ENCODE measurements at regions not wholly inside any gene's neighbourhood (a gene's known extent, or its start where the extent isn't known, plus 50 kb on each side); places are given as distances from the start of the nearest gene placed in this dataset.

DNA sequence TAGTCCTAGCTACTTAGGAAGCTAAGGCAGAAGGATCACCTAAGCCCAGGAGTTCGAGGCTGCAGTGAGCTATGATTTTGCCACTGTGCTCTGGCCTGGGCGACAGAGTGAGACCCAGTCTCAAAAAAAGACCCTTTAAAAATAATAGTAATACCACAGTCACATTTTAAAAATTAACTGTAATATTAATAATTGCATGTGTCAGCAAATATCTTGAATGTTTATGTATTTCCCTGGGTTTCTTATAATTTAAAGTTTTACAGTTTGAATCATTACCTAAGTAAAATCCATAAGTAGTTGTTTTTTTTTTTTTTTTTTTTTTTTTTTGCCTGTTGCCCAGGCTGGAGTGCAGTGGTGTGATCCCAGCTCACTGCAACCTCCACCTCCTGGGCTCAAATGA, 69.2 kb downstream of the LYZL2 start:
- TF ChIP-seq, protein P1, sequence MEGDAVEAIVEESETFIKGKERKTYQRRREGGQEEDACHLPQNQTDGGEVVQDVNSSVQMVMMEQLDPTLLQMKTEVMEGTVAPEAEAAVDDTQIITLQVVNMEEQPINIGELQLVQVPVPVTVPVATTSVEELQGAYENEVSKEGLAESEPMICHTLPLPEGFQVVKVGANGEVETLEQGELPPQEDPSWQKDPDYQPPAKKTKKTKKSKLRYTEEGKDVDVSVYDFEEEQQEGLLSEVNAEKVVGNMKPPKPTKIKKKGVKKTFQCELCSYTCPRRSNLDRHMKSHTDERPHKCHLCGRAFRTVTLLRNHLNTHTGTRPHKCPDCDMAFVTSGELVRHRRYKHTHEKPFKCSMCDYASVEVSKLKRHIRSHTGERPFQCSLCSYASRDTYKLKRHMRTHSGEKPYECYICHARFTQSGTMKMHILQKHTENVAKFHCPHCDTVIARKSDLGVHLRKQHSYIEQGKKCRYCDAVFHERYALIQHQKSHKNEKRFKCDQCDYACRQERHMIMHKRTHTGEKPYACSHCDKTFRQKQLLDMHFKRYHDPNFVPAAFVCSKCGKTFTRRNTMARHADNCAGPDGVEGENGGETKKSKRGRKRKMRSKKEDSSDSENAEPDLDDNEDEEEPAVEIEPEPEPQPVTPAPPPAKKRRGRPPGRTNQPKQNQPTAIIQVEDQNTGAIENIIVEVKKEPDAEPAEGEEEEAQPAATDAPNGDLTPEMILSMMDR (IDR thresholded peaks at IDR 0.05), result no peak

DNA sequence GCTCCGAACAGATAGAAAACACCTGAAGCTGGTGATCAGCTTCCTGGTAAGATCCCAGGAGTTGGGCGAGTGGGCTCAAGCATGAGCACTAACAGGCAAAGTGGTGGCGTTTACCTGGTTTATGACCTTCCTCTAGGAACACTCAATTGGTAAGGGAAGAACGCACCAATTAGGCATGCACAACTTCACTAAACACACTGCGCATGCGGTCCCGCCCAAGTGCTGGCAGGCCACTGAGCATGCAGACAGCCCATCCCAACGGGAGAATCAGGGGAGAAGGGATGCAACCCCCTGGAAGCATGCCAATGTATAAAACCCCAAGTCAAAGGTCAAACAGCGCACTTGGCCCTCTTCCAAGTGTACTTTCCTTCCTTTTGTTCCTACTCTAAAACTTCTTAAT, 70.4 kb downstream of the LYZL2 start:
- TF ChIP-seq, protein P1 (IDR thresholded peaks at IDR 0.05), result no peak

DNA sequence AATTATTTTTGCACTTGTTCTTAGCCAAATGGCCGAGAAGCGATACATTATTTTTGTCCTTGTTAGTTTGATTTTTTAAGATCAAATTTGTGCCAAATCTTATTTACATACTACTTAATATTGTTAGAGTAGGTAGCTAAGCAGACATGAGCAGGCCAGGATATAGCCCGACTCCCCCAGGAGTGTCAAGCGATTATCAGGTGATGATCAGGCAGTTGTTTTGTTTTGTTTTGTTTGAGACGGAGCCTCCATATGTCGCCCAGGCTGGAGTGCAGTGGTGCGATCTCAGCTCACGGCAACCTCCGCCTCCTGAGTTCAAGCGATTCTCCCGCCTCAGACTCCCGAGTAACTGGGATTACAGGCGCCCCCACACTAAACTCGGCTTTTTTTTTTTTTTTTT, 71.1 kb downstream of the LYZL2 start:
- TF ChIP-seq, protein P1 (IDR thresholded peaks at IDR 0.05), result no peak

DNA sequence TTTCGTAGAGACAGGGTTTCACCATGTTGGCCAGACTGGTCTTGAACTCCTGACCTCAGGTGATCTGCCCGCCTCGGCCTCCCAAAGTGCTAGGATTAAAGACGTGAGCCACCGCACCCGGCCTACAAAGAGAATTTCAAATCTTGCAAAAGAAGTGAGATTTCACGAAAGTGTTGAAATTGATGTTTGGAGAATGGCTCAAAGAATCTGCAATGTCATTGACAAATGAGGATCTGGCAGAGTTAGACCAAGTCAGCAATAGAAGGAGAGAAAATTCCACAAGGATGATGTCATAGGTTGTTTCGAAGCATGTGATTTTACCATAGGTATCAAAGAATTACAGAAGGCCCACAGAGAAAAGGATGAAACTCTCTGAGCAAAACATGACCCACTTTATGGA, 71.7 kb downstream of the LYZL2 start:
- TF ChIP-seq, protein P1 (IDR thresholded peaks at IDR 0.05), result no peak

DNA sequence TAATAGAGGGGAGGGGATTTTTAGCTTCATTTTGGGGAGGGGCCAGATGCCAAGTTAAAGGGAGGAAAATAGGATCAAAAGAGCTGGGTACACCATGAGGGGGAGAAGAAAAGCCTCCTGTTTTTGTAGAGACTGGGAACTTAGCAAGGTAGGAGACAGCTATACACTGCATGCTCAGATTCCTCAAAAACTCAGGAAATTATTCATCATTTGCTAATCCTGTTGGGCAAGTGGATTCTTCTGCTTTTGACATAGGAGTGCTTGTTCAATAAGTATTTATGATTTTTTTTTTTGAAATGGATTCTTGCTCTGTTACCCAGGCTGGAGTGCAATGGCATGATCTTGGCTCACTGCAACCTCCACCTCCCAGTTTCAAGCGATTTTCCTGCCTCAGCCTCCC, 73.4 kb downstream of the LYZL2 start:
- TF ChIP-seq, protein P1 (IDR thresholded peaks at IDR 0.05), result no peak

DNA sequence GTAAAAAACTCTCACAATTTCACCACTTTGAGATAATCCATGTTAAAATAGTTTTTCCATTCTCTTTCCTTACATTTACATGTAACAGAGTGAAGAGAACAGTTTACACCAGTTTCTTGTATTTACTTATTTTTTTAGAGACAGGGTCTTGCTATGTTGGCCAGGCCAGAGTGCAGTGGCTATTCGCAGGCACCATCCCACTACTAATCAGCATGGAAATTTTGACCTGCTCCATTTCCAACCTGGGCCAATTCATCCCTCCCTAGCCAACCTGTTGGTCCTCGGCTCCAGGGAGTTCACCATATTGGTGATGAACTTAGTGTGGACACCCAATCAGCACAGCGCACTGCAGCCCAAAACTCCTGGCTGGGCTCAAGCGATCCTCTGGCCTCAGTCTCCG, 74.1 kb downstream of the LYZL2 start:
- TF ChIP-seq, protein P1 (IDR thresholded peaks at IDR 0.05), result no peak

DNA sequence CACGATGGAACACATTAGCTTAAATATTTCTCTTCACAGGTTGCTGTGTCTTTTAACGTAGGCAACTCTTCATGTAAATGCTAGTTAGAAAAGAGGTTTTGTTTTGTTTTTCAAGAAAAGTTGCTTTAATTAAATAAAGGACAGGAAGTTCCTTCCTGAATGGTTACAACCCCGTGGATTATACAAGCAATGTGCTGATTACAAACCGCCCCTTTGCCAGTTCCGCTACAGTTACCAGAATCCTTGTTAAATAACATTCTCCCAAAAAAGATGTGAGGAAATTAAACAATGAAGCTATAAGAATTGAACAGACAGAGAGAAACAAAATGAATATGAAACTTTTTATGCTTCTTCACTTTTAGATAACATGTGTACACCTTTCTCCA, 75.1 kb downstream of the LYZL2 start:
- TF ChIP-seq, protein P1 (IDR thresholded peaks at IDR 0.05), result no peak

All from LNCAP (cell line).